ENCODE measurements at regions not wholly inside any gene's neighbourhood (a gene's known extent, or its start where the extent isn't known, plus 50 kb on each side); places are given as distances from the start of the nearest gene placed in this dataset.

GRCh38 chr2:57429831-57430230, 616.8 kb upstream of the VRK2 start:
- BruUV-seq (replicated peaks), result no TSS peak
- H3K27me3 ChIP-seq (ENCODE audit: control insufficient read depth in 2 of 2, insufficient read depth in 2 of 2, low read length in 2 of 2), result no peaks in the 10 kb centered on the region
- no peaks in the 10 kb centered on the region for H3K9me1 ChIP-seq (replicated peaks; ENCODE audit: control insufficient read depth, extremely low read depth, insufficient read depth, low read length)
- H3K4me3 ChIP-seq (replicated peaks in 1 of 3; ENCODE audit: insufficient read depth in 1 of 3, low read depth in 1 of 3, low read length in 3 of 3), result no peak overlapping the region
- H3K9ac ChIP-seq (replicated peaks; ENCODE audit: extremely low read depth, insufficient read depth, low read length), result no peak overlapping the region
- intact Hi-C loops (cut with micrococcal nuclease), result no loop called here
- CTCF ChIA-PET, result no interaction called here
- H3K9me3 ChIP-seq (replicated peaks; ENCODE audit: control insufficient read depth, insufficient read depth, low read length), result no peaks in the 10 kb centered on the region
- DNase-seq (ENCODE audit: low read depth, low spot score) (no peak), FAIRE-seq (no peak)
- H3K79me2 ChIP-seq (ENCODE audit: control insufficient read depth, insufficient read depth, low read length), result no peaks in the 10 kb centered on the region
- no peak overlapping the region for H2AFZ ChIP-seq (ENCODE audit: low read depth, low read length)
- no peak overlapping the region for H3K27ac ChIP-seq (ENCODE audit: insufficient read depth, low read depth, low read length)
- dilution Hi-C loops (cut with MboI; ENCODE audit: extremely low pct_ligation_motif_present, low sequenced_read_pairs), result no loop called here
- TF ChIP-seq MYC (IDR thresholded peaks at IDR 0.05; ENCODE audit: low read depth, low read length) (no peak), FOS (IDR thresholded peaks at IDR 0.05; ENCODE audit: borderline replicate concordance, insufficient read depth, low read length) (no peak), JUN (IDR thresholded peaks at IDR 0.05; ENCODE audit: borderline replicate concordance, insufficient read depth, insufficient read length, low read depth) (no peak), EZH2 (IDR thresholded peaks at IDR 0.05; ENCODE audit: borderline replicate concordance, low read depth, low read length, severe bottlenecking) (no peak), GATA2 (IDR thresholded peaks at IDR 0.05; ENCODE audit: insufficient read depth, insufficient read length, low read depth, low read length) (no peak), POLR2AphosphoS5 (IDR thresholded peaks at IDR 0.05; ENCODE audit: insufficient read depth, low read depth, low read length) (no peak), POLR2A (IDR thresholded peaks at IDR 0.05; ENCODE audit: low read depth, low read length) (no peak), MAX (IDR thresholded peaks at IDR 0.05; ENCODE audit: insufficient read depth, insufficient read length) (no peak), CTCF (IDR thresholded peaks at IDR 0.05; ENCODE audit: extremely low read depth in 1 of 2, insufficient read depth in 1 of 2, low read depth in 1 of 2, low read length in 2 of 2) (no peak)
- H3K36me3 ChIP-seq (ENCODE audit: control insufficient read depth in 2 of 2, extremely low read depth in 1 of 2, insufficient read depth in 2 of 2, low read length in 2 of 2), result no peaks in the 10 kb centered on the region
- no peaks in the 10 kb centered on the region for H3K4me1 ChIP-seq (ENCODE audit: control insufficient read depth, extremely low read depth, insufficient read depth, low read length)
- no peaks in the 10 kb centered on the region for H4K20me1 ChIP-seq (replicated peaks; ENCODE audit: control insufficient read depth, extremely low read depth, insufficient read depth, low read length)
- H3K4me2 ChIP-seq (ENCODE audit: insufficient read depth, low read length), result no peak overlapping the region
- POLR2A ChIA-PET, result no interaction called here

Data from endothelial cell of umbilical vein (primary cell).